Stimulated activated CD4-positive, alpha-beta T cell treated with anti-CD3 and anti-CD28 coated beads, Interleukin-4, amount 100 ng/mL, for 4 hours (primary cell): ENCODE measurements at regions not wholly inside any gene's neighbourhood (a gene's known extent, or its start where the extent isn't known, plus 50 kb on each side); places are given as distances from the start of the nearest gene placed in this dataset.
"Not testable (repeated sequence)": the region's sequence is repeated elsewhere in the genome, so short reads cannot be mapped to it uniquely, and the experiment has no call there.

Source experiments
- DNase-seq, 2 experiments: peaks; one replicate each; pipeline ENCODE4 v3.0.0-alpha.2; 2020

GRCh38 chr7:79775911-79776310, 322.4 kb upstream of the MAGI2 start:
- DNase-seq, result no peak

- no peak for DNase-seq
These were observed 320.7 kb upstream of the MAGI2 start for GRCh38 chr7:79774150-79774549.

DNA sequence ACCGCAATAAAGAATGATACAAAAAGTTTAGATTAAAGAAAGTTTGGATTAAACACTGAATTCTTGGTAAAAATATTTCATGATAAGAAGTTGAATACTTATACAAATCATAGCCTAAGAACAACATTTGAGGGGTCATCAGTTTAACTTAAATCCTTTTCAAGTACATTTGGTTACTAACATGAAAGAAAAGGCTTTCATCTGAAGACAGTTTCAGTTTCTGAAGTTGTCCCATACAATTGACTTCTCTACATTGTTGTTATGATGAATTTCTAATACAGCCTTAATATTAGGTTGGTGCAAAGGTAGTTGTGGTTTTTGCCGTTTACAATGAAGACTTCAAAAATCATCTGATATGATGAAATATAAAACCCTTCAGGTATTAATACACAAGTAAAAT, 317.5 kb upstream of the MAGI2 start:
- DNase-seq, result no peak

GRCh38 chr7:79770063-79770462, 316.6 kb upstream of the MAGI2 start:
- no peak for DNase-seq

DNA sequence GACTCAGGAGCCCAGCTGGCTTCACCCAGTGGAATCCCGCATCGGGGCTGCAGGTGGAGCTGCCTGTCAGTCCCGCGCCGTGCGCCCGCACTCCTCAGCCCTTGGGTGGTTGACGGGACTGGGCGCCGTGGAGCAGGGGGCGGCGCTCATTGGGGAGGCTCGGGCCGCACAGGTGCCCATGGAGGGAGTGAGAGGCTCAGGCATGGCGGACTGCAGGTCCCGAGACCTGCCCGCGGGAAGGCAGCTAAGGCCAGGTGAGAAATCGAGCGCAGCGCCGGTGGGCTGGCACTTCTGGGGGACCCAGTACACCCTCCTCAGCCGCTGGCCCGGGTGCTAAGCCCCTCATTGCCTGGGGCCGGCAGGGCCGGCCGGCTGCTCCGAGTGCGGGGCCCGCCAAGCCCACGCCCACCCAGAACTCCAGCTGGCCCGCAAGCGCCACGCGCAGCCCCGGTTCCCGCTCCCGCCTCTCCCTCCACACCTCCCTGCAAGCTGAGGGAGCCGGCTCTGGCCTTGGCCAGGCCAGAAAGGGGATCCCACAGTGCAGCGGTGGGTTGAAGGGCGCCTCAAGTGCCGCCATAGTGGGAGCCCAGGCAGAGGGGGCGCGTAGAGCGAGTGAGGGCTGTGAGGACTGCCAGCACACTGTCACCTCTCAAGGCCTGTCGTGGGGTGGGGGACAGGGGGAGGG, 314.6 kb upstream of the MAGI2 start:
- DNase-seq, result not testable (repeated sequence)

GRCh38 chr7:79767192-79767591, 313.7 kb upstream of the MAGI2 start:
- not testable (repeated sequence) for DNase-seq

GRCh38 chr7:79761876-79762429, 308.5 kb upstream of the MAGI2 start:
- DNase-seq, result no peak

DNA sequence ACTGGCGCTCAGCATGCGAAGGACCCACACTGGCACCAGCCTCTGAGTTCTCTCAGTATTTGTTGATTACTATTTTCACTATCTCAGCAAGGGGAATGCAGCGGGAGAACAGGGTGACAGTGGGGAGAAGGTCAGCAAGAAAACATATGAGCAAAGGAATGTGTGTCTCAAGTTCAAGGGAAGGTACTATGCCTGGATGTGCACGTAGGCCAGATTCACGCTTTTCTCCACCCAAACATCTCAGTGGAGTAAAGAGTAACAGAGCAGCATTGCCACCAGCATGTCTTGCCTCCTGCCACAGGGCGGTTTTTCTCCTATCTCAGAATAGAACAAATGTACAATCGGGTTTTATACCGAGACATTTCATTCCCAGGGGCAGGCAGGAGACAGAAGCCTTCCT, 297.5 kb upstream of the MAGI2 start:
- DNase-seq, result not testable (repeated sequence)

DNA sequence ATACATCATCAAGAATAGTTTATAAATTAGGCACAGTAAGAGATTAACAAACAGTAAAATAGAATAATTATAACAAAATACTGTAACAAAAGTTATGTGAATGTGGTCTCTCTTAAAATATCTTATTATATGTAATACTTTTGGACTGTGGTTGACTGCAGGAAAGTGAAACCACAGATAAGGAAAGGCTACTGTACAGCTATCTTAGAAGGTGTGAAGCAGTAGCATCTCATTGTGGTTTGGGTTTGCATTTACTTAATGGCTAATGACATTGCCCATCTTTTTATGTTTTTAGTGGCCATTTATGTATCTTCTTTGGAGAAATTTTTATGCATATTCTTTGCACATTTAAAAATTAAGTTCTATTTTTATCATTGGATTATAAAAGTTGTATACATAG, 296.4 kb upstream of the MAGI2 start:
- no peak for DNase-seq

- no peak for DNase-seq
These were observed 288.2 kb upstream of the MAGI2 start for GRCh38 chr7:79741684-79742083.

GRCh38 chr7:79740076-79740475, 286.6 kb upstream of the MAGI2 start:
- DNase-seq, result no peak

- DNase-seq, result not testable (repeated sequence)
These were observed 285.7 kb upstream of the MAGI2 start for GRCh38 chr7:79739036-79739709.

- no peak for DNase-seq
These were observed 283.0 kb upstream of the MAGI2 start for GRCh38 chr7:79736418-79736817.

DNA sequence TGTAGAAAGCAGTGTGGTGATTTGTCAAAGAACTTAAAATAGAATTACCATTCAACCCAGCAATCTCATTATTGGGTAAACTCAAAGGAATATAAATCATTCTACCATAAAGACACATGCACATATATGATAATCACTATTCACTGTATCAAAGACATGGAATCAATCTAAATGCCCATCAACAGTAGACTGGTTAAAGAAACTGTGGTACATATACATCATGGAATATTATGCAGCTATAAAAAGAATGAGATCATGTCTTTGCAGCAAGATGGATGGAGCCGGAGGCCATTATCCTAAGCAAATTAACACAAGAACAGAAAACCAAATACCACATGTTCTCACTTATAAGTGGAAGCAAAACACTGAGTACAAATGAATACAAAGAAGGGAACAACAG, 281.5 kb upstream of the MAGI2 start:
- no peak for DNase-seq

- DNase-seq, result no peak
These were observed 280.7 kb upstream of the MAGI2 start for GRCh38 chr7:79734181-79734580.

- DNase-seq, result no peak
These were observed 279.1 kb upstream of the MAGI2 start for GRCh38 chr7:79732535-79732934.

DNA sequence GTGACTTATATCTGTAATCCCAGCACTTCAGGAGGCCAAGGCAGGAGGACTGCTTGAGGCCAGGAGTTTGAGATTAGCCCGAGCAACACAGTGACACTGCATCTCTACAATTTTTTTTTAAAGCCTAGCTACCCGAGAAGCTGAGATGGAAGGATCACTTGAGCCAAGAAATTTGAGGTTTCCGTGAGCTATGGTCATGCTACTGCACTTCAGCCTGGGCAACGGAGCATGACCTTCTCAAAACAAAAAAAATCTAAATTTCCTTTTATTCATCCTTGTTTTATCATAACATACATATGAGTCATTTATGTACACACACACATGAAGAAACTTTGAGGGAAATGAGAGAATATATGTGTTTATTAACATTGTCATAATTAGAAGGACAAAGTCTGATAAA, 277.5 kb upstream of the MAGI2 start:
- DNase-seq, result no peak

- no peak for DNase-seq
These were observed 270.6 kb upstream of the MAGI2 start for GRCh38 chr7:79723833-79724618.

- DNase-seq, result no peak
These were observed 268.8 kb upstream of the MAGI2 start for GRCh38 chr7:79722217-79722616.

DNA sequence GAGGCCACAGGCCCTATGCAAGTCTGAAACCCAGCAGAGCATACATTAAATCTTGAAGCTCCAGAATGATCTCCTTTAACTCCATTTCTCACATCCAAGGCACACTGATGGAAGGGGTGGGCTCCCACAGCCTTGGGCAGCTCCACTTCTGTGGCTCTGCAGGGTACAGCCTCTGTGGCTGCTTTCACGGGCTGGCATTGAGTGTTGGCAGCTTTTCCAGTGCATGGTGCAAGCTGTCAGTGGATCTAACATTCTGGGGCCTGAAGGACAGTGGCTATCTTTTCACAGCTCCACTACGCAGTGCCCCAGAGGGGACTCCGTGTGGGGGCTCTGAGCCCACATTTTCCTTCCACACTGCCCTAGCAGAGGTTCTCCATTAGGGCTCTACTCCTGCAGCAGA, 265.7 kb upstream of the MAGI2 start:
- DNase-seq, result no peak

- no peak for DNase-seq
These were observed 262.9 kb upstream of the MAGI2 start for GRCh38 chr7:79716329-79716728.

GRCh38 chr7:79714081-79714480, 260.6 kb upstream of the MAGI2 start:
- no peak for DNase-seq

DNA sequence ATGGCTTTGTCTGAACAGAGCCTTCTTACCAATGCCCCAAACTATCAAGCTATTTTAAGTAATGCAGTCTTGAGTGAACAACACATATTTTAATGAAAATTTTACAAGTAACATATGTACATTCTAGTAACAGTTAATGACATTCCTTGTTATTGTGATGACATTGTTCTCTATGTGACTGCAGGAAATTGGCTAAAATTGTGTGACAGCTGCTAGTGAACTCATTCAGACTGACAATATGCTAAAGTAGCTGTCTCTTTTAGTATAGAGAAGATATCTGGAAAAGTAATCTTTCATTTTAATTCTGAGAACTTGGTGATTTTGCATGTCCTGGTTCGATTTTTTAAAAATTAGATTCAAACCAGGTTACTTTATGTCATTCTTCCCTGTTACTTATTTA, 259.8 kb upstream of the MAGI2 start:
- DNase-seq, result no peak

DNA sequence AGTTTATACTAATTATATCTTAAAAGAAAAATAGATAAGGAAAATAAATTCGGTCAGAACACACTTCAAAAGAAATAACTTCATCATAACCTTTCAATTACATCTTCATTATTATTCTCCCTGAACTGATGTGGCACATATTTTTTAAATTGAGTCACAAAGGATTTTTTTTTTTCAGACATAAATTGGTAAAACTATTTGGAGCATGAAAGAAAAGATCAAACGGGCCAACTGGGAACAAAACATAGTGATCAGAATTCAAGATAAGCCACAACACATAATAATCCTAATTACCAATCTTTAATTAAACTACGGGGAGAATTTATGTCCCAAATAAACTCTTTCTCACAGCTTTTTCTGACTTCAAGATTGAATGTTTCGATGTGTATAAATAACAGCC, 258.2 kb upstream of the MAGI2 start:
- DNase-seq, result no peak
